Progenitor cell of endocrine pancreas (in vitro differentiated cells): ENCODE measurements at regions not wholly inside any gene's neighbourhood (a gene's known extent, or its start where the extent isn't known, plus 50 kb on each side); places are given as distances from the start of the nearest gene placed in this dataset.

Experiments used
- DNase-seq: peaks from one replicate; pipeline ENCODE4 v3.0.0; 2021; ENCODE audit warnings: low spot score; ENCODE audit not compliant: unreplicated experiment
- H3K27ac Mint-ChIP-seq: 2 replicates; pipeline ENCODE4 v1.8.0; 2021; ENCODE audit warnings: mild to moderate bottlenecking, moderate library complexity, mixed read lengths
- H3K27me3 Mint-ChIP-seq: 2 replicates; pipeline ENCODE4 v1.8.0; 2021; ENCODE audit warnings: mixed read lengths
- H3K36me3 Mint-ChIP-seq: 2 replicates; pipeline ENCODE4 v1.8.0; 2022; ENCODE audit warnings: mixed read lengths; ENCODE audit not compliant: insufficient read depth
- H3K4me1 Mint-ChIP-seq: 2 replicates; pipeline ENCODE4 v1.8.0; 2021; ENCODE audit warnings: low read depth, mixed read lengths
- H3K4me3 Mint-ChIP-seq: 2 replicates; pipeline ENCODE4 v1.8.0; 2021; ENCODE audit warnings: low read depth, mild to moderate bottlenecking, moderate library complexity, mixed read lengths
- H3K9me3 Mint-ChIP-seq: 2 replicates; pipeline ENCODE4 v1.8.0; 2021; ENCODE audit warnings: low read depth, mixed read lengths
- TF ChIP-seq, protein P1 (sequence below): fragments of 200-600 bp; sonication (generic); IDR thresholded peaks from one replicate; pipeline ENCODE4 v1.5.0; 2021; ENCODE audit warnings: antibody characterized with exemption, mild to moderate bottlenecking; ENCODE audit not compliant: unreplicated experiment

DNA sequence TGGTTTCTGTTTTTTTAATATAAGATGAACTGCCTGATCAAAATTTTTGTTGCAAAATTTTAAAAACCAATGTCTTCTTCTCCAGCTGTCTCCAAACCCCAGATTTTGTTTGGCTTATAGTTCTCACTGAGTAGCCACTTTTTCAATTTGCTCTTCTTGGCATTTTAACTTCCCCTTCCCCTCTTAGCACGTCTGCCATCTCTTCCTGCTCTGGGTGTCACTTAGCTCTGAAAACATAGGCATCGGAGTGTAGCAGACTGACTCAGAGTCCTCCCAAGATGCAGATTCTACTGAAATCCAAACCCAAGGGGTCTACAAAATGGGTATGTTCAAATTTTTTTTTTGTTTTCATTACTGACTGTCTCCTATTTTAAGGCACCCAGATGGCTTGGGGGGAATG, 270.3 kb upstream of the KIRREL3 start:
- Mint-ChIP-seq H3K4me3 (no peak overlapping the region), H3K9me3 (no peaks in the 10 kb centered on the region), H3K27ac (no peak overlapping the region), H3K27me3 (peaks cover 4% of the 10 kb centered on the region), H3K4me1 (peaks cover 1% of the 10 kb centered on the region), H3K36me3 (no peaks in the 10 kb centered on the region)
- DNase-seq = no peak
- TF ChIP-seq, protein P1, sequence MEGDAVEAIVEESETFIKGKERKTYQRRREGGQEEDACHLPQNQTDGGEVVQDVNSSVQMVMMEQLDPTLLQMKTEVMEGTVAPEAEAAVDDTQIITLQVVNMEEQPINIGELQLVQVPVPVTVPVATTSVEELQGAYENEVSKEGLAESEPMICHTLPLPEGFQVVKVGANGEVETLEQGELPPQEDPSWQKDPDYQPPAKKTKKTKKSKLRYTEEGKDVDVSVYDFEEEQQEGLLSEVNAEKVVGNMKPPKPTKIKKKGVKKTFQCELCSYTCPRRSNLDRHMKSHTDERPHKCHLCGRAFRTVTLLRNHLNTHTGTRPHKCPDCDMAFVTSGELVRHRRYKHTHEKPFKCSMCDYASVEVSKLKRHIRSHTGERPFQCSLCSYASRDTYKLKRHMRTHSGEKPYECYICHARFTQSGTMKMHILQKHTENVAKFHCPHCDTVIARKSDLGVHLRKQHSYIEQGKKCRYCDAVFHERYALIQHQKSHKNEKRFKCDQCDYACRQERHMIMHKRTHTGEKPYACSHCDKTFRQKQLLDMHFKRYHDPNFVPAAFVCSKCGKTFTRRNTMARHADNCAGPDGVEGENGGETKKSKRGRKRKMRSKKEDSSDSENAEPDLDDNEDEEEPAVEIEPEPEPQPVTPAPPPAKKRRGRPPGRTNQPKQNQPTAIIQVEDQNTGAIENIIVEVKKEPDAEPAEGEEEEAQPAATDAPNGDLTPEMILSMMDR = no peak

DNA sequence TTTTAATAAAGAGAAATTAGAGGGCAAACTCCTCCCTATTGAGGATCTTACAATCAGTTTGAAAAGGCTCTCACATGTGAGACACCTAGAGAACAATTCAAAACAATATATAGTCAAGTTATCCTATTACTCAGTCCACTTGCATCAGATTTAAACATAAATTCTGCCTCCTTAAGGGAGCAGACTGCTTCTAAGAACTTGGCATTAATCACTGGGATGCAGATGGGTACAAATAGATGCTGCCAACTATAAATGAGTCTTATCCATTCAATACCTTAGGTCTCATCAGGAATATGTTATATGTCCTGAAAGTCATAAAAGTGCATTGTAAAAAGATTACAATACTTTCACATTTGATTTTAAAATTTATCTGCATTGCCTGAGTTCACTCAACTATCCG, 269.3 kb upstream of the KIRREL3 start:
- no peak overlapping the region for H3K27ac Mint-ChIP-seq
- H3K4me3 Mint-ChIP-seq = no peak overlapping the region
- TF ChIP-seq, protein P1 = no peak
- no peaks in the 10 kb centered on the region for H3K36me3 Mint-ChIP-seq
- no peak for DNase-seq
- no peaks in the 10 kb centered on the region for H3K9me3 Mint-ChIP-seq
- peaks cover 1% of the 10 kb centered on the region for H3K4me1 Mint-ChIP-seq
- peaks cover 4% of the 10 kb centered on the region for H3K27me3 Mint-ChIP-seq

DNA sequence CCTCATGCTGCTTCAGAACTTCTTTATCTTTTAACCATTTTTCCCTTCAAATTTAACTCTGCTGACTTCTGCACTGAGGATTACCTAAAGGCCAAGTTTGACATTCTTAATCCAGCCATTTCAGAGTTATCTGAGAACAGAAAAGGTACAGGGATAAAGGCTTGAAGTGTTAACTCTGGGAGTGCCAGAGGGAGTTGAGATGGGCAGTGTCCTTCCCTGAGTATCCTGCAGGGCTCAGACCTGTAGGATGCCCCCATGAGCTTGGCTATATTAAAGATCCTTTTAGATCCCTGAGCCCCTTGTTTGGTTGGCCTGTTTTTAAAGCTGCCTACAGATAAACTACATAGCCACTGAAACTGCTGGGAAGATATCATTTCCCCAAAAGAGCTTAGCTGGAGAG, 268.4 kb upstream of the KIRREL3 start:
- H3K36me3 Mint-ChIP-seq = no peaks in the 10 kb centered on the region

DNA sequence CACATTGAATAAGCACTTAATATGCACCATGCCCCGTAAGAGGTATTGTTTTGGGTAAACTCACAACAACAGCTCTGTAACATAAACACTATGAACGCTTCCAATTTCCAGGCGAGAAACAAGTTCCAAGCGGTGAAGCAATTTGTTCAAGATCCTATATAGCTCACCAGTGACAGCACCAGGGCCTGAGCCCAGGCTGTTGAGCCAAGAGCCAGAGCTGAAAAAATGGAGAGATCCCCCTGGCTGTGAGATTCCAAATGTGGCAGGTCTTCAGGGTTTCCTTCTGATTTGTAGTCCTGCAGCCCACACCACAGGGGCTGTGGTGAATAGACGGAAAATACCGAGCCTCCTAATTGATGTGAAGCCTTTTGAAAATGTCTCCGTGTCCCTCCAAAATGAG, 268.0 kb upstream of the KIRREL3 start:
- no peaks in the 10 kb centered on the region for H3K36me3 Mint-ChIP-seq
- TF ChIP-seq, protein P1 = no peak
- no peak overlapping the region for H3K4me3 Mint-ChIP-seq
- H3K4me1 Mint-ChIP-seq = no peaks in the 10 kb centered on the region
- DNase-seq = no peak
- H3K27ac Mint-ChIP-seq = no peak overlapping the region
- peaks cover 7% of the 10 kb centered on the region for H3K27me3 Mint-ChIP-seq
- H3K9me3 Mint-ChIP-seq = no peaks in the 10 kb centered on the region

More for the DNA sequence above, 268.4 kb upstream of the KIRREL3 start:
- Mint-ChIP-seq H3K27me3 (peaks cover 4% of the 10 kb centered on the region), H3K4me1 (no peaks in the 10 kb centered on the region), H3K4me3 (no peak overlapping the region), H3K9me3 (no peaks in the 10 kb centered on the region), H3K27ac (no peak overlapping the region)
- DNase-seq = no peak
- TF ChIP-seq, protein P1 = no peak

DNA sequence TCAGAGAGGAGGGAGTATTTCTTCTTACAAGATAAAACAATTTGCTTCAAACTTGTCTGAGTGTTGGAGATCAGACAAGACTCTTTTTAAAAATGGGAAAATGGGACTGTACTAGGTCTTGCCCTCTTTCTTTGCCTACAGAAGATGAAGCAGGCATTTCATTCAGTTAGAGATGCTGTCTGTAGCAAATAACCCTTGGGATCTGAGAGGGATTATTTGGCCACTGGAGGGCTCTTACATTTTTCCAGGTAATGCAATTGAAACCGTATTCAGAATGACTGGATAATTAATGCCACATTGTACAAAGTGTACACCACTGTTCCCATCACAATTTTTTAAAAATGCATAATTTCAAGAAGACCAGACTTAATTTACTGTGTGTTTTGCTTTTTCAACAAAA, 258.5 kb upstream of the KIRREL3 start:
- Mint-ChIP-seq H3K4me3 (no peak overlapping the region), H3K4me1 (no peaks in the 10 kb centered on the region), H3K36me3 (no peaks in the 10 kb centered on the region), H3K27ac (no peak overlapping the region), H3K27me3 (peaks cover 26% of the 10 kb centered on the region), H3K9me3 (no peaks in the 10 kb centered on the region)
- TF ChIP-seq, protein P1 = no peak
- DNase-seq = no peak
